ENCODE measurements at regions not wholly inside any gene's neighbourhood (a gene's known extent, or its start where the extent isn't known, plus 50 kb on each side); places are given as distances from the start of the nearest gene placed in this dataset.

DNA sequence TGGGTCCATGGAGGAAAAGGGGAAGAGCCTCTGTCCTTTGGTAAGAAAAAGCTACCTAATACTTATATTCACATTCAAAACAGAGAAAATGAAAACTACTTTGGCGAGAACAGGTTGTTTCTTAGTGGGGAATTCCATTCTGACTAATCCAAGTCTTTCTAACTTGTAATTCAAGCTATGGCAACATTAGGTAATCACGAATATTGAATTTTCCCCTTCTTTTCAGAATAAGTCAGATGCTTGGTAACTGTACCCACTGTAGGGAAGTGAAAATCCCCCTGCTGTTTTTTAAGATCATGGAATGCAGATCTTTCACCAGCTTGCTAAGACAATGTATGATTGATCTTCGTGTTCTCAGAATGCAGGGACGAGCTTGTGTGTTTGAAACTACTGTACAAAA, 384.4 kb downstream of the TCERG1L start:
- Histone ChIP-seq H3K27ac (no peak overlapping the region), H3K36me3 (no peaks in the 10 kb centered on the region), H3K4me1 (no peaks in the 10 kb centered on the region), H3K4me3 (no peak overlapping the region), H3K27me3 (no peaks in the 10 kb centered on the region), H3K9me3 (no peaks in the 10 kb centered on the region)
- no peak for DNase-seq
- TF ChIP-seq, protein P1, sequence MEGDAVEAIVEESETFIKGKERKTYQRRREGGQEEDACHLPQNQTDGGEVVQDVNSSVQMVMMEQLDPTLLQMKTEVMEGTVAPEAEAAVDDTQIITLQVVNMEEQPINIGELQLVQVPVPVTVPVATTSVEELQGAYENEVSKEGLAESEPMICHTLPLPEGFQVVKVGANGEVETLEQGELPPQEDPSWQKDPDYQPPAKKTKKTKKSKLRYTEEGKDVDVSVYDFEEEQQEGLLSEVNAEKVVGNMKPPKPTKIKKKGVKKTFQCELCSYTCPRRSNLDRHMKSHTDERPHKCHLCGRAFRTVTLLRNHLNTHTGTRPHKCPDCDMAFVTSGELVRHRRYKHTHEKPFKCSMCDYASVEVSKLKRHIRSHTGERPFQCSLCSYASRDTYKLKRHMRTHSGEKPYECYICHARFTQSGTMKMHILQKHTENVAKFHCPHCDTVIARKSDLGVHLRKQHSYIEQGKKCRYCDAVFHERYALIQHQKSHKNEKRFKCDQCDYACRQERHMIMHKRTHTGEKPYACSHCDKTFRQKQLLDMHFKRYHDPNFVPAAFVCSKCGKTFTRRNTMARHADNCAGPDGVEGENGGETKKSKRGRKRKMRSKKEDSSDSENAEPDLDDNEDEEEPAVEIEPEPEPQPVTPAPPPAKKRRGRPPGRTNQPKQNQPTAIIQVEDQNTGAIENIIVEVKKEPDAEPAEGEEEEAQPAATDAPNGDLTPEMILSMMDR (IDR thresholded peaks at IDR 0.05), result no peak
- no peak for TF ChIP-seq POLR2A (IDR thresholded peaks at IDR 0.05)
- intact Hi-C loops (cut with DNase I; ENCODE audit: low total_unique reads), result no loop called here

DNA sequence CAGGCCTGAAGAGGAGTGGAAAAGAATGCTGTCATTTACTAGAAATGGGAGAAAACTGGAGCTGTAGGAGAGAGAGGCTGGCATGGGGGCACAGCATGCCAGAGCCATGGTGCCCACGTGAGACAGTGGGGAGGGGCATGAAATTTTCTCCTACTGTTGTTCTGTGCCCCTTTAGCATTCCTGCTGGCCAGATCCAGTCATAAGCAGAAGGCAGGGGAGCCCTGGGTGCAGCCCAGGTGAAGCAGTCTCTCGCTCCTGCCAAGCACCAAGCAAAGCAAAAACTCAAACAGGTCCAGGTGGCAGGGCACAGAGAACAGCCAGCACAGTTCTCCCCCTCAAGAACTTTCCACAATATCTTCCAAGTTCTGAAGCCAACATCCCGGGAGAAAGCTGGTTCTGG, 383.2 kb downstream of the TCERG1L start:
- Histone ChIP-seq H3K36me3 (no peaks in the 10 kb centered on the region), H3K9me3 (no peaks in the 10 kb centered on the region), H3K4me1 (no peaks in the 10 kb centered on the region), H3K4me3 (no peak overlapping the region), H3K27ac (no peak overlapping the region), H3K27me3 (no peaks in the 10 kb centered on the region)
- no peak for DNase-seq
- intact Hi-C loops (cut with DNase I; ENCODE audit: low total_unique reads), result no loop called here
- TF ChIP-seq, protein P1 (IDR thresholded peaks at IDR 0.05), result no peak
- TF ChIP-seq POLR2A (IDR thresholded peaks at IDR 0.05), result no peak

DNA sequence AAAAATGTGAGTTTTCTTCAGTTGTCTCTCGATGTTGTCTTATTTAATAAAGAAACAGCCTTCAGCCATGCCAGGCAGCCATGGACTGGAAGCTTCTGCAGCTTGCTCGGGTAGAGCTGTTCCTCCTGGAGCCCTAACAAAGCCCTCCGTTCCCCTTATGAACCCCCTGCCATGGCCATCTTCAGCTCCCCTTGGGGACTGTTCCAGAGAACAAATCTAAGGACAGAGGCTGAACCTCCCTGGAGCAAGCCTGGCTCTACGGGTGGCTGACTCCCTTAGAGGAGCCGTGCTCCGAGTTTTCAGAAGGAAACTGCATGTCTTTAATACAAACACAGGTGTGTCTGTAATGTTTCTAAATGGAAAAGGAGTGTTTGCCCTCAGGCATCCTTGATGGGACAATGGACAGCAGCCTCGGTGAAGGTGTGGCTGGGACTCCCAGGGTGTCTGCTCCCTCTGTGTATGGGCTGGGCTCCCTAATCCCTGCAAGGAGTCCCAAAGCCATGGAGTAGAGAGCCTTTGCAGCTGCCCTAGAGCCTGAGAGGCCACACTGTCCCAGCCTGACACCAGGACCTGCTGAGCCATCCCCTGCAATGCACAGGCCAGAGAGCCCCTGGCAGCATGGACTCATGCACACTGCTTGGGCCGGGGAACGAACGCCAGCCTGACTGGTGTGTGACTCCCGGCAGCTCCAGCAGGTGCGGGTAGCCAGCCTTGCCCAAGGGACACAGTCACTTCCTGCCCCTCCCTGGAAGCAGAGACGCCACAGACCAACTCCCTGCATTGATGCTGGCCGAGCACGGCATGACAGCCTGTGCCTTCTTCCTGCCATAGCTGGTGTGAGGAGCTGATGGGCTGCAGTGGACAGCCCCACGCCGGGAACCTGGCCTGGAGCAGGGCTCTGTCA, 381.8 kb downstream of the TCERG1L start:
- DNase-seq, result no peak
- Histone ChIP-seq H3K36me3 (no peaks in the 10 kb centered on the region), H3K27me3 (no peaks in the 10 kb centered on the region), H3K27ac (no peak overlapping the region), H3K9me3 (no peaks in the 10 kb centered on the region), H3K4me3 (no peak overlapping the region), H3K4me1 (no peaks in the 10 kb centered on the region)
- intact Hi-C loops (cut with DNase I; ENCODE audit: low total_unique reads), result no loop called here
- TF ChIP-seq POLR2A (IDR thresholded peaks at IDR 0.05), result no peak
- TF ChIP-seq, protein P1 (IDR thresholded peaks at IDR 0.05), result no peak

DNA sequence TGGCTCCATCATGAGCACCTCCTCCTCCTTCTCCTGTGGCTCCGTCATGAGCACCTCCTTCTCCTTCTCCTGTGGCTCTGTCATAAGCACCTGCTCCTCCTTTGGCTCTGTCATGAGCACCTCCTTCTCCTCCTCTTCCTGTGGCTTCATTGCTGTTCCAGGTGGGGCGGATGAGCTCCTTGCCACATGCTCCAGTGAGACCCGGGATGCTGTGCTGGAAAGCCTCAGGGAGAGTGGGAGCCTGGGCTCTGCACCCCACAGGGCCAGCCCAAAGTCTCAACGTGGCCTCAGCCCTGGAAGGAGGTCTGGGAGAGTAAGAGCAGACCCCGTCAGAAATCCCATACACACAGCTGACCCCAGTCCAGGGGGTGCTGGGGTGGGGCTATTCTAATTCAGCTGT, 380.7 kb downstream of the TCERG1L start:
- no peaks in the 10 kb centered on the region for H3K36me3 ChIP-seq
- intact Hi-C loops (cut with DNase I; ENCODE audit: low total_unique reads), result no loop called here
- no peak for DNase-seq
- no peak for TF ChIP-seq POLR2A (IDR thresholded peaks at IDR 0.05)
- TF ChIP-seq, protein P1 (IDR thresholded peaks at IDR 0.05), result no peak
- no peak overlapping the region for H3K27ac ChIP-seq
- no peaks in the 10 kb centered on the region for H3K4me1 ChIP-seq
- no peaks in the 10 kb centered on the region for H3K27me3 ChIP-seq
- H3K4me3 ChIP-seq, result no peak overlapping the region
- no peaks in the 10 kb centered on the region for H3K9me3 ChIP-seq

DNA sequence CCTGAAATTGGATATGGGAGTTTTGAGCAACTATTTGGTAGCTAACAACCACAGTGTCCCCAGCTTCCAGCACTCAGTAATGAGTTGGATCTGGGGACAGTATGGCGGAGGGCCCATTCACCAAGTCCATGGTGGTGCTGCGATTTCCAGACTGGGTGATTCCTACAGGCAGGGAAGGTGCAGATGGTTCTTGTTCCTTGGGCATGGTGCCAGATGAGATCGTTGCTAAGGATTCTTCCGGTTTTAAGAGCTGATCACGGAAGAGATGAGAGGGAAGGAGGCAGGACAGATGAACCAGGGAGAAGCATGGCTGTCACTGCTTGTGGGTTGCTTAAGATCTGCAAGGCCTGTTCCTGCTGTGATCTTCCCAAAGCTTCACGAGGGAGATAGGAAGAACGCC, 380.3 kb downstream of the TCERG1L start:
- no peak overlapping the region for H3K27ac ChIP-seq
- no peaks in the 10 kb centered on the region for H3K9me3 ChIP-seq
- no peak for DNase-seq
- H3K4me3 ChIP-seq, result no peak overlapping the region
- H3K27me3 ChIP-seq, result no peaks in the 10 kb centered on the region
- no peaks in the 10 kb centered on the region for H3K4me1 ChIP-seq
- no peak for TF ChIP-seq POLR2A (IDR thresholded peaks at IDR 0.05)
- TF ChIP-seq, protein P1 (IDR thresholded peaks at IDR 0.05), result no peak
- intact Hi-C loops (cut with DNase I; ENCODE audit: low total_unique reads), result no loop called here
- no peaks in the 10 kb centered on the region for H3K36me3 ChIP-seq
